ENCODE measurements at regions not wholly inside any gene's neighbourhood (a gene's known extent, or its start where the extent isn't known, plus 50 kb on each side); places are given as distances from the start of the nearest gene placed in this dataset.

- in situ Hi-C loops (cut with HindIII; ENCODE audit: low pct_ligation_motif_present, low sequenced_read_pairs): no loop called here
- DNase-seq: no peak
- H3K27me3 ChIP-seq (replicated peaks): peaks cover 14% of the 10 kb centered on the region
- no peak overlapping the region for H3K4me3 ChIP-seq (ENCODE audit: low read depth, low read length)
- no peaks in the 10 kb centered on the region for H3K36me3 ChIP-seq (replicated peaks)
- TF ChIP-seq CTCF (IDR thresholded peaks at IDR 0.05; ENCODE audit: low read depth, low read length, missing control alignments): no peak
- H3K27ac ChIP-seq: no peak overlapping the region
Measured at GRCh38 chr11:19353287-19353850, 112.6 kb upstream of the E2F8 start.

DNA sequence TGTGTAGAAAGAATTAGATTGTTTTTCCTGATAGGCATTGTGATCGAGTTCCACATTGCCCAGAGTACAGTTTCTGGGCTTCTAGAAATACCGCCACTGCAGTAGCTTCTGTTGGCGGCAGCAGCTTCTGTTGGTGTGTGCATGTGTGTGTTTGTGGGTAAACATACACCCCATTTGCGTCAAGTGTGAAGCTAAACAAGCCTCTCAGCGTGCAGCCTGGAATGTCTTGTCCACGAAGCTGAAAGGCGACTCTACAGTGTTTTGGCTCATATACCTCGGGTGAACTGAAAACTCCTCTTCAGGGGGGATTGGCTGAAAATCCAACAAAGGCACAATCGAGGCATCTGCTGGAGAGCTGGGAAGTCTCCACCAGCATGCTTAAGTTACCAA lies 112.0 kb upstream of the E2F8 start:
- Histone ChIP-seq H3K27me3 (replicated peaks) (peaks cover 14% of the 10 kb centered on the region), H3K4me3 (ENCODE audit: low read depth, low read length) (no peak overlapping the region), H3K27ac (no peak overlapping the region), H3K36me3 (replicated peaks) (no peaks in the 10 kb centered on the region)
- TF ChIP-seq CTCF (IDR thresholded peaks at IDR 0.05; ENCODE audit: low read depth, low read length, missing control alignments): no peak
- in situ Hi-C loops (cut with HindIII; ENCODE audit: low pct_ligation_motif_present, low sequenced_read_pairs): no loop called here
- DNase-seq: no peak

DNA sequence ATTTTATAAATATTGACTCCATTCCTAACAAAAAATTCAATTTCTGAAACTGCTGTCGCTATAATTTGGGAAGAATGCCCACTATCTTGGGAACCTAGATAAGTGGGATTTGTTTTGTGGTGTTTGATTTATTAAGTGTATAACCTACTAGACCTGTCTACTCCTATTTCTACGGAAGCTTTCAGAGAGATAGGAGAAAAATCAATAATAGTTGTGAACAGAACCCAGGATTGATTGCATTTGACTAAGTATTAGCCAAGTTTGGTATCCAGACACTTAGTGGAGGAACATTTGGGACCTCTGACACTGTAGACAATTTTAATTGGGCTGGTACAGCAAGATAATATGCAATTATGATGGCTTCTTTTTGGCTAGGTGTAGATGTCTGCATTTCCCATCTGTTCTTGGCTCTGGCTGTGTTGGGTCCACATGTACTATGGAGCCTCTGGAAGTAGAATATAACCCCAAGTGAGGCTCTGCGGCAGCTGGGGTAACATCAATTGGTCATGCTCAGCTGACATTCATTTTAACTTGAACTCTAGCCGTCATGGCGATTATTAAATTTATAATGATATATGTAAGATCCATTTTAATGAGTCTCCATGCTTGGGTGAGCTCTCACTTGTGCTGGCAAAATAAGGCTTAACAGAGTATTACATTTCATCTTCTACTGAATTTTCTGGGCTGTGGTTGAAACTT lies 111.5 kb upstream of the E2F8 start:
- Histone ChIP-seq H3K27ac (no peak overlapping the region), H3K4me3 (ENCODE audit: low read depth, low read length) (no peak overlapping the region), H3K36me3 (replicated peaks) (no peaks in the 10 kb centered on the region), H3K27me3 (replicated peaks) (peaks cover 15% of the 10 kb centered on the region)
- in situ Hi-C loops (cut with HindIII; ENCODE audit: low pct_ligation_motif_present, low sequenced_read_pairs): no loop called here
- no peak for TF ChIP-seq CTCF (IDR thresholded peaks at IDR 0.05; ENCODE audit: low read depth, low read length, missing control alignments)
- DNase-seq: no peak

- H3K27ac ChIP-seq: no peak overlapping the region
- no peaks in the 10 kb centered on the region for H3K36me3 ChIP-seq (replicated peaks)
- DNase-seq: no peak
- TF ChIP-seq CTCF (IDR thresholded peaks at IDR 0.05; ENCODE audit: low read depth, low read length, missing control alignments): no peak
- in situ Hi-C loops (cut with HindIII; ENCODE audit: low pct_ligation_motif_present, low sequenced_read_pairs): no loop called here
- peaks cover 23% of the 10 kb centered on the region for H3K27me3 ChIP-seq (replicated peaks)
- no peak overlapping the region for H3K4me3 ChIP-seq (ENCODE audit: low read depth, low read length)
Measured at GRCh38 chr11:19351426-19351825, 110.7 kb upstream of the E2F8 start.

DNA sequence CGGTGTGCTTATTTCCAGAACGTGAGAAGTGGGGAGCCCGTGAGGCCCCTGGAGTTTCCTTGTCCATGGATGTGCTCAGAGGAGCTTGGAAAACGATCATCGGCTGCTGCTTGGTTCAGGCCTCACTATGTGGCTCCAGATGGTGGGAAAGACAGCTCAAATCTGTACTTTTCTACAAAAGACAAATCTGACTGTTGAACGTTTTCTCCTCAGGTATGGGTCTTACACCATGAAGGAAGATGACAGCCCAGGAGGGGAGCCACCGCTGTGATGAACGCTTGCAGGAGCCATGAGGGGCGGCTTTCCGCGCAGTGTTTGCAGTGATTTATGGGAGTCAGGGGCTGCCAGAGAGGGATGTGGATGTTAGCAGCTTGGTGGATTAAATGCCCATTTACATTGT lies 109.4 kb upstream of the E2F8 start:
- DNase-seq: no peak
- Histone ChIP-seq H3K27me3 (replicated peaks) (peaks cover 36% of the 10 kb centered on the region), H3K27ac (no peak overlapping the region), H3K36me3 (replicated peaks) (no peaks in the 10 kb centered on the region), H3K4me3 (ENCODE audit: low read depth, low read length) (no peak overlapping the region)
- in situ Hi-C loops (cut with HindIII; ENCODE audit: low pct_ligation_motif_present, low sequenced_read_pairs): no loop called here
- TF ChIP-seq CTCF (IDR thresholded peaks at IDR 0.05; ENCODE audit: low read depth, low read length, missing control alignments): no peak

Measured in brain microvascular endothelial cell (primary cell).